HK-2 (cell line): ENCODE measurements at regions not wholly inside any gene's neighbourhood (a gene's known extent, or its start where the extent isn't known, plus 50 kb on each side); places are given as distances from the start of the nearest gene placed in this dataset.

ENCODE experiments used
- DNase-seq: peaks from one replicate; pipeline ENCODE4 v3.0.0-alpha.2; 2018; ENCODE audit not compliant: unreplicated experiment

DNA sequence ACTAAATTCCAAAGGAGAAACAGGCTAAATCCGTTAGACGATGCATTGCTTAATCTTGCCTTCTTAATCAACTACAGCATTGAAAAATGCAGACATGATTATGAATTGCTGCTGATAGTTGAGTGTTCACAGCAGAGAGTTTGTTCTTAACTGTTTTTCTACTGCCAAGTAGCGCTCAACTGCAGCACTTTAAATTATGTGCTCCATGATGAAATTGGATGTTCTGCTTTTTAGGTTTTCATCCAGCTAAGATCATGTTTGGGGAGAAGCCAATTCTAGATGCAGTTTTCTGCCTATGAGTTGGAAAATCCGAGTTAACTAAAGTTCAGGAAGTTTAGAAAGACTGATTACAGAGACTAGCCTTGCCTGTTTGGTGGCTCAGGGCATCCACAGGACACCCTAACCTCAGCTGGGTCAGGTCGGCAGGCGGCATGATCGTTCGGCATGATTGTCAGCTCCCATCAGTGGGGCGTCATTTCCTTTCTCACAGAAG, 119.4 kb upstream of the PIEZO2 start:
- DNase-seq = no peak

DNA sequence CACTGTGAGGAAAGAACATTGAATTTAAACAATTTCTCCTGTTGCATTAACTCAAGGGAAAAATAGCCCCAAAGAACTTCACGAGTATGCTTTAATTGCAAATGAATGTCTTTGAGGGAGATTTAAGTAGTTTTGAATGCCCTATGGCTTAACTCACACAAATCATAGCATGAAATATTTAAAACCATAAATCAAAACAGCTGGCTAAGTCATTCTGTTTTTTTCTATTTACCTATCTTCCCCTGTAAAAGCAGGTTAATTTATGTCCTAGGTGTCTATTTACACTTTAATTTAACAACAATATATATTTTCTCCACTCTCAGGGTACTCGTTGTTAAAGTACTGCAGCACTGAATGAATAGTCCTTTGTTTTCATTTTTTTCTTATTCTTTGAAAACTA, 118.8 kb upstream of the PIEZO2 start:
- no peak for DNase-seq

- DNase-seq = no peak
Observed at GRCh38 chr18:11266781-11267480, 117.6 kb upstream of the PIEZO2 start.

- DNase-seq = no peak
Observed at GRCh38 chr18:11261486-11261885, 112.1 kb upstream of the PIEZO2 start.

- DNase-seq = no peak
Observed at GRCh38 chr18:11260961-11261461, 111.6 kb upstream of the PIEZO2 start.

GRCh38 chr18:11259469-11260150, 110.2 kb upstream of the PIEZO2 start:
- DNase-seq = no peak

DNA sequence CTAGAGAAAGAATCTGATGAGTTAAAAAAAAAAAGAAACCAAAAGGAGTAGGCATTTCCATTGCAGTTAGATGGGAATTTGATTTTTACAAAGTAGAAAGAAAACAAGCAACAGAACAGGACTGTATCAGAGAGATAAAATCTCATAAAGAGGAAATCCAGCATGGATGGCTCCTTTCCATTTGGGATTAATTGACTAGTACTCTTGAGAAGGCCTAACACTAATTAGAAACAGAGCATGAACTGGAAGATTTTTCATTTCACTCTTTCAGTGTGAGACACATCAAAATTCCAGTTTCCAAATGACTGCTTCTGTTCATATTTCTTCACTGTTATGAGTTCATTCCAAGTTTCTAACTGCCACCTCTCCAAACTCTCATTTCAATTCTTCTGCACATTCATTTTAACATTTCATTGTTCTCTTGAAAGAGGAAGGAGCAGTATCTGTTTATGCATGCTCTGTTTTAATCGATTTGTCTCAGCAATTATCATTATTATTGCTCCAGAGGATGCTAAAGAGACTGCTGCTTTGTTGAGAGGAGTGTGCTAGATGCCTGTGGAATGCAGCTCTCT, 108.8 kb upstream of the PIEZO2 start:
- no peak for DNase-seq

- no peak for DNase-seq
Observed at GRCh38 chr18:11256251-11256650, 106.9 kb upstream of the PIEZO2 start.

DNA sequence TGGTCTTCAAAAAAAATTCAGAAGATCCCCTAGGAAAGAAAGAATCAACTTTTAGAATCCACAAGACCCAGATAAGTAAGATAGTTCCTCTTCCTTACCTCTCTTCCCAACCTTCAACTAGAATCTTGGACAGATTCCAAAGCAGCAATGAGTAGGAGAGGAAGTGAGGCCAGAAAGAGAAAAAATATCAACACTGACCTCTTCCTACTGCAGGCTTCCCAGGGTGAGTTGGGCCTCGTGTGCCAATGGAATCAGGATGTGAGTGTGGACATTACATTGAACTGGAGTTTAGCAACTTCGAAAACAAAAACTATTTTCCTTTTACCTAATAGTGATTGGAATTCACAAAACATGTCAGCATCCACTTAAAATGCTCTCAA, 102.5 kb upstream of the PIEZO2 start:
- no peak for DNase-seq

GRCh38 chr18:11251229-11251890, 102.0 kb upstream of the PIEZO2 start:
- DNase-seq = no peak

GRCh38 chr18:11249391-11249790, 100.0 kb upstream of the PIEZO2 start:
- DNase-seq = no peak

- DNase-seq = no peak
Observed at GRCh38 chr18:11247381-11247970, 98.1 kb upstream of the PIEZO2 start.

DNA sequence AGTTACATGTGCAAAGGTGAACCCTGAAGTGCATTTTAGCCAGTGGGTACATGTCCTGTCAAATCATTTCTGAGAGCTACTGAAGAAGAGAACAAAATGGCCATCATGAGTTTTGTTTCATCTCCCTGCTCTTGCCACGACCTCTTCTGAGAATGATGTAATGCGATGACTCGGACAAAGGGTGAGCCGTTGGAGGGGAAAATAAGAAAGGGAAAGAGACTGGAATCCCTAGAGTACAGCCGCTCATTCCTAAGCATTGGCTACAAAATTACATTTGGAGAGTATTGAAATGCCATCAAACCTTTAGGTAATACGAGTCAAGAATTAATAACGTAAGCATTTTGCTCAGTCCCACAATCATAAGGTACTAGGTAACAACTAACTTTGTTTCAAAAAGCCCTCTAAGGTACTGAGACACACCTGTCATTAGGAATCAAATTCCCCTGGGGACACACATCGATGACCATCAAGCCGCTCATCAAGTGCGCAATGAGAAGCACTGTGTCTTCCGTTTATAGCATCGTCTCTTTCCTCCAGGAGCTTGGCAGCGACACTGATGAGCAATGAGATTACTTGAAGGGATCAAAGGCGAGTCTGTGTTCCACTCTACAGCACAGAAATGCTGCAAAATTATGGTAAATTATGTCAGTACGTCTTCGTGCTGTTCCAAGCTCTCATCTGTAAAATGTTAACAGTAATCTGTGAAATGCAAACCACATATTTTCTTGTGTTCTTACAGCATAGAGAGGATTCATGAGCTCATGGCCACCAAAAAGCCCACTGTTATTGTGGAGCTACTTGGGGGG, 97.3 kb upstream of the PIEZO2 start:
- DNase-seq = no peak

DNA sequence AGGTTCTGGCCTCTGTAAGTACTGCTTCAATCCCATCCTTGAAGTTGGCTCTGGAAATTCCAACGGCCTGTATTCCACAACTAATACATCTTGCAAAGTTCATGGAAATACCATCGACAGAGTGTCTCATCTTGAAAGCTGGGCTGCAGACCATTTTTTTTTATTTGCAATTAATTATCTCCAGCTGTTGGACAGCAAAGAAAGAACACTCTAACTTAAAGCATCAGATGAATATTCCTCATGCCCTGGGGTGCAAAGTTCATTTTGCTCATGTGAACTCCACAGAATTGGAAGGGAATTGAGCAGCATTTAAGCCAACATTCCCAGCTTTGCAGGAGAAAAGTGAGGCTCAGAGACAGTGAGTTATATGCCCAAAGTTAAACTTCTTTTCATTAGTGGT, 96.5 kb upstream of the PIEZO2 start:
- DNase-seq = no peak

- no peak for DNase-seq
Observed at GRCh38 chr18:11237484-11237883, 88.1 kb upstream of the PIEZO2 start.

DNA sequence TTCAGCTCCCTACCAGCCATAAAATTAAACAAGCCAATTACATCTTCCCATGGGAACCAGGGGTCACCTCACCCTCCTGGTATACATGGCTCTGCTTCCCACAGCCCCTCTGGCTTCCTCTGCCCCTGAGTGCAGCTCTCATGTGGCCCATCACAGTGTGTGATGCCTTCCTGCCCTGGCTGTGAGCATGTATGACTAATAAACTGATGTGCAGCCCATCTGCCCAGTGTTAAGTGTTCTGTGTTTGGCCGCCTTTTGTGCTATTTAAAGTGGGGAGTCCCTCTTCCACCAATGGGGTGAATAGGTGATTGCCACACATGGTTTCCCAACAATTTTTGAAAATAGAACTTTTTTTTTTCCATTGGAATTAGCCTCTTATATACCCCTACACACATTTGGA, 87.7 kb upstream of the PIEZO2 start:
- no peak for DNase-seq

DNA sequence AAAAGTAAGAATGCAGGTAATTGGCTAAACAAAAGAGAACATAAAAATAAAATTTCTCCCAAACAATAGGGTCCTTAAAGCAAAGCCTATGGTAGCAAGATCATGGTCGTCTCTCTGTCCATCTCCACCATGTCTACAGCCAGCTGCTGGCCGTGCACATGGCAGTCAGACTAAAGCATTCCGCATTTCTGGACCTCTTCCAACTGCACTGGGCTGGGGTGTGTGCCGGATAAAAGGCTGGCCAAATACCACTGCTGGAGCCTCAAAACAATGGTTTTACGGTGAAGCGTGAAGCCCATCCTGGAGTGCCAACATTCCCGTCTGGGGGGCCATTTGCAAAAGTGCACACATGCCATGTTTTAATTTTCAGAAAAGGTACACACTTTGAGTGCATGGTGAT, 74.8 kb upstream of the PIEZO2 start:
- no peak for DNase-seq

- no peak for DNase-seq
Observed at GRCh38 chr18:11219571-11219970, 70.2 kb upstream of the PIEZO2 start.

GRCh38 chr18:11215216-11215615, 65.8 kb upstream of the PIEZO2 start:
- no peak for DNase-seq

- DNase-seq = no peak
Observed at GRCh38 chr18:11204020-11204419, 54.7 kb upstream of the PIEZO2 start.

DNA sequence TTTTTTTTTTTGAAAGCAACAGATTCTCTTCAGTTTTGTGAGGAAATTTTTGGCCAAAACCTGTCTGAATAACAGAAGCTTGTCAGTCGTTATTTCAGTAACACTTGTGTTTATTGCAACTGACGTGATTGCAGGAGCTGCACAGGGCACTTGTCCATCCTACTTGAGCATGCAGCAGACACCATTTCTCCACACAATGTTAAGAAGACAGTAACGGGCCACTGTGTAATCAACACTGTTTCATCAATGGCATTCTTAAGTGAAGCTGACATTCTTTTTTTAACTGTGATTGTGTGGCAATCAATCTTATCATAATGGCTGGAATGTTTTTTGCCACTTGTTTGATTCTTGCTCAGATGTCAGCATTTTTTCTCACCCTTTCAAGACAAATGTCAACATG, 50.1 kb upstream of the PIEZO2 start:
- no peak for DNase-seq
